ENCODE measurements at regions not wholly inside any gene's neighbourhood (a gene's known extent, or its start where the extent isn't known, plus 50 kb on each side); places are given as distances from the start of the nearest gene placed in this dataset.

GRCh38 chr6:88445188-88445965, 279.2 kb upstream of the CNR1 start:
- TF ChIP-seq EZH2 (IDR thresholded peaks at IDR 0.05; ENCODE audit: low read depth), result no peak
- no peak for TF ChIP-seq CTCF (conservative IDR thresholded peaks at IDR 0.05)
